ENCODE measurements at regions not wholly inside any gene's neighbourhood (a gene's known extent, or its start where the extent isn't known, plus 50 kb on each side); places are given as distances from the start of the nearest gene placed in this dataset.

- DNase-seq (ENCODE audit: low read depth), result peak; percentile 26
Measured at GRCh38 chr4:20528508-20528907, 171.8 kb upstream of the PACRGL start.

GRCh38 chr4:20529691-20530090, 170.6 kb upstream of the PACRGL start:
- no peak for DNase-seq (ENCODE audit: low read depth)

GRCh38 chr4:20532116-20532790, 168.0 kb upstream of the PACRGL start:
- no peak for DNase-seq (ENCODE audit: low read depth)

GRCh38 chr4:20532871-20533870, 167.1 kb upstream of the PACRGL start:
- DNase-seq (ENCODE audit: low read depth), result peak; percentile 75

- DNase-seq (ENCODE audit: low read depth), result no peak
Measured at GRCh38 chr4:20538905-20539304, 161.4 kb upstream of the PACRGL start.

GRCh38 chr4:20543131-20543530, 157.1 kb upstream of the PACRGL start:
- DNase-seq (ENCODE audit: low read depth), result no peak

GRCh38 chr4:20544645-20545044, 155.6 kb upstream of the PACRGL start:
- DNase-seq (ENCODE audit: low read depth), result no peak

- DNase-seq (ENCODE audit: low read depth), result no peak
Measured at GRCh38 chr4:20552004-20552403, 148.3 kb upstream of the PACRGL start.

GRCh38 chr4:20554134-20554533, 146.1 kb upstream of the PACRGL start:
- no peak for DNase-seq (ENCODE audit: low read depth)

GRCh38 chr4:20565075-20565721, 135.1 kb upstream of the PACRGL start:
- no peak for DNase-seq (ENCODE audit: low read depth)

- no peak for DNase-seq (ENCODE audit: low read depth)
Measured at GRCh38 chr4:20570981-20571715, 129.1 kb upstream of the PACRGL start.

GRCh38 chr4:20572976-20573375, 127.3 kb upstream of the PACRGL start:
- DNase-seq (ENCODE audit: low read depth), result no peak

GRCh38 chr4:20574986-20575385, 125.3 kb upstream of the PACRGL start:
- DNase-seq (ENCODE audit: low read depth), result no peak

- no peak for DNase-seq (ENCODE audit: low read depth)
Measured at GRCh38 chr4:20575486-20575885, 124.8 kb upstream of the PACRGL start.

- no peak for DNase-seq (ENCODE audit: low read depth)
Measured at GRCh38 chr4:20576861-20577260, 123.4 kb upstream of the PACRGL start.

GRCh38 chr4:20577702-20578101, 122.6 kb upstream of the PACRGL start:
- no peak for DNase-seq (ENCODE audit: low read depth)

GRCh38 chr4:20580907-20581306, 119.4 kb upstream of the PACRGL start:
- DNase-seq (ENCODE audit: low read depth), result no peak

GRCh38 chr4:20589436-20589835, 110.8 kb upstream of the PACRGL start:
- DNase-seq (ENCODE audit: low read depth), result no peak

- DNase-seq (ENCODE audit: low read depth), result no peak
Measured at GRCh38 chr4:20590849-20591248, 109.4 kb upstream of the PACRGL start.

GRCh38 chr4:20591571-20591970, 108.7 kb upstream of the PACRGL start:
- no peak for DNase-seq (ENCODE audit: low read depth)

GRCh38 chr4:20592013-20592412, 108.2 kb upstream of the PACRGL start:
- no peak for DNase-seq (ENCODE audit: low read depth)

- no peak for DNase-seq (ENCODE audit: low read depth)
Measured at GRCh38 chr4:20592663-20593062, 107.6 kb upstream of the PACRGL start.
